NB4 (cell line): ENCODE measurements at regions not wholly inside any gene's neighbourhood (a gene's known extent, or its start where the extent isn't known, plus 50 kb on each side); places are given as distances from the start of the nearest gene placed in this dataset.

ENCODE experiments used
- DNase-seq: peaks from one replicate; pipeline ENCODE4 v3.0.0; 2010; ENCODE audit warnings: low read depth
- H3K4me3 ChIP-seq: one replicate; pipeline ENCODE4 v1.5.1; 2011; ENCODE audit warnings: mild to moderate bottlenecking, low read depth, low read length, moderate library complexity
- MYC ChIP-seq: IDR thresholded peaks from 2 replicates; pipeline ENCODE4 v1.6.1; 2011; ENCODE audit warnings: low read depth, low read length
- POLR2A ChIP-seq: IDR thresholded peaks from 2 replicates; pipeline ENCODE4 v1.6.1; 2011; ENCODE audit warnings: mild to moderate bottlenecking; ENCODE audit not compliant: insufficient read length; ENCODE audit errors: extremely low read depth
- TF ChIP-seq, protein P1 (sequence below): IDR thresholded peaks from 2 replicates; pipeline ENCODE4 v1.6.1; 2011; ENCODE audit warnings: low read depth, low read length
- TF ChIP-seq, protein P2 (sequence below): IDR thresholded peaks from one replicate; pipeline ENCODE4 v1.5.1; 2012; ENCODE audit warnings: low read depth, low read length

DNA sequence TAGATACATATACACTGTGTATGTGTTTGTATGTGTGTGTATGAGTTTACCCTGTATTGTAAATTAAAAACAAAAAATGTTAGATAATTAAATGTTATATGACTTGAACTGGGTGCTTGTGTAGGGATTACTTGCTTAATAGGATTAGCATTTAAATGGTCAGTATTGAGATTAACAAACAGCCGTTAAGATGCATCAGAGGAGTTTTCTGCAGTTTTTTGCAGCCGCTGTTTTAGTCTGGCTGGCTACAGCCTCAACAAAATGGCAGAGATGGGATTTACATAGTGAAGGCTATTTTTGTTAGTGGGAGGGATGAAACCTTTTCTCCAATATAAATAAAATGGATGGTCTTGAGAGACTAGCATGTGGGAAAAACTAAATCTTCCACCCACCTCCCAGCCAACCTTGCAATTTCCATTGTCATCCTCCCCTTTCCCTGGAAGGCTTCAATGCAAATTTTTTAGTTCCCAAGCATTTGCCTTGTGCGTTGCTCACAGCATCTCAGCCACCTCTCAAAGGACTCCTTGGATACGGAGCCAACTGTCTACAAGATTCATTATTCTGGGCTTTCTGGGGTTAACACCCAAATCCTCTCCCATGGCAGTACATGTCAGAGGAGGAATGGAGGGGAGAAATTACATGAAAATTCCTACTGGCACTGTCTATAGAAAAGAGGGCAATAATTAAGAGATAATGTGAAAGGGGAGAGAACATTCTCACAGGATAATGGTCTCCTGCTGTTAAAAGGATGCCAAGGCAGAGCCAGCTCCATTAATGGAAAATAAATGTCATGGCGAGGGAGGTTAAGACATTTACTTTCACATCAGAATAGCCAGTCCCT is 351.9 kb downstream of the CDH2 start:
- TF ChIP-seq, protein P1, sequence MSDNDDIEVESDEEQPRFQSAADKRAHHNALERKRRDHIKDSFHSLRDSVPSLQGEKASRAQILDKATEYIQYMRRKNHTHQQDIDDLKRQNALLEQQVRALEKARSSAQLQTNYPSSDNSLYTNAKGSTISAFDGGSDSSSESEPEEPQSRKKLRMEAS = no peak
- TF ChIP-seq MYC (no peak), POLR2A (no peak)
- TF ChIP-seq, protein P2, sequence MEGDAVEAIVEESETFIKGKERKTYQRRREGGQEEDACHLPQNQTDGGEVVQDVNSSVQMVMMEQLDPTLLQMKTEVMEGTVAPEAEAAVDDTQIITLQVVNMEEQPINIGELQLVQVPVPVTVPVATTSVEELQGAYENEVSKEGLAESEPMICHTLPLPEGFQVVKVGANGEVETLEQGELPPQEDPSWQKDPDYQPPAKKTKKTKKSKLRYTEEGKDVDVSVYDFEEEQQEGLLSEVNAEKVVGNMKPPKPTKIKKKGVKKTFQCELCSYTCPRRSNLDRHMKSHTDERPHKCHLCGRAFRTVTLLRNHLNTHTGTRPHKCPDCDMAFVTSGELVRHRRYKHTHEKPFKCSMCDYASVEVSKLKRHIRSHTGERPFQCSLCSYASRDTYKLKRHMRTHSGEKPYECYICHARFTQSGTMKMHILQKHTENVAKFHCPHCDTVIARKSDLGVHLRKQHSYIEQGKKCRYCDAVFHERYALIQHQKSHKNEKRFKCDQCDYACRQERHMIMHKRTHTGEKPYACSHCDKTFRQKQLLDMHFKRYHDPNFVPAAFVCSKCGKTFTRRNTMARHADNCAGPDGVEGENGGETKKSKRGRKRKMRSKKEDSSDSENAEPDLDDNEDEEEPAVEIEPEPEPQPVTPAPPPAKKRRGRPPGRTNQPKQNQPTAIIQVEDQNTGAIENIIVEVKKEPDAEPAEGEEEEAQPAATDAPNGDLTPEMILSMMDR = no peak
- no peak for DNase-seq
- no peak overlapping the region for H3K4me3 ChIP-seq

DNA sequence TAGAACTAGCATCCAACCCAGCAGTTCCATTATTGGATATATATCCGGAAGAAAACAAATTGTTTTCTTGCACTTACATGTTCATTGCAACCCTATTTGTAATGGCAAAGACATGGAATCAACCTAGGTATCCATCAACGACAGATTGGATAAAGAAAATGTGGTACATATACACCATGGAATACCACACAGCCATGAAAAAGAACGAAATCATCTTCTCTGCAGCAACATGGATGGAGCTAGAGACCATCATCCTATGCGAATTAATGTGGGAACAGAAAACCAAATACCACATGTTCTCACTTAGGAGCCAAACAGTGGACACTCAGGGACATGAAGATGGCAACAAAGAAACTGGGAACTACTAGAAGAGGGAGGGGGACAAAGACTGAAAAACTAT is 352.7 kb downstream of the CDH2 start:
- TF ChIP-seq MYC = no peak
- no peak overlapping the region for H3K4me3 ChIP-seq
- no peak for DNase-seq

DNA sequence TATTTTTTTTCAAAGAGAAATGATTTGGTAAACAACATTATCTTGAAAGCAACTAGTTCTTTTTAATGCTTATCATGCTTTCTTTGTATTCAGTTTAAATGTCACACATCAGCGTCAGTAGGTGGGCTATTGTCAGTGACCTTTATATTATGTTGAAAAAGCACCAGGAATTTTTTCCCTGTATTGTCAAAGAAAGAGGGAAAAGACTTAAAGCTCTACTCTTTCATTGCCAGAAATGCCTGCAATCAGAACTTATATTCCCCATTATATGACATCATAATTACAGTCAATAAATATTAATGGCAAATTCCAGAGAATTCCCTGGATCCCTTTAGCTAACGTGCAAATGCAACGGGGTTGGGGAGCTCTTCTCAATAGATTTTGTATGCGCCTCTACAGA is 353.9 kb downstream of the CDH2 start:
- DNase-seq = no peak
- no peak overlapping the region for H3K4me3 ChIP-seq
- TF ChIP-seq MYC (no peak), POLR2A (no peak)
- TF ChIP-seq, protein P1 = no peak
- TF ChIP-seq, protein P2 = no peak

DNA sequence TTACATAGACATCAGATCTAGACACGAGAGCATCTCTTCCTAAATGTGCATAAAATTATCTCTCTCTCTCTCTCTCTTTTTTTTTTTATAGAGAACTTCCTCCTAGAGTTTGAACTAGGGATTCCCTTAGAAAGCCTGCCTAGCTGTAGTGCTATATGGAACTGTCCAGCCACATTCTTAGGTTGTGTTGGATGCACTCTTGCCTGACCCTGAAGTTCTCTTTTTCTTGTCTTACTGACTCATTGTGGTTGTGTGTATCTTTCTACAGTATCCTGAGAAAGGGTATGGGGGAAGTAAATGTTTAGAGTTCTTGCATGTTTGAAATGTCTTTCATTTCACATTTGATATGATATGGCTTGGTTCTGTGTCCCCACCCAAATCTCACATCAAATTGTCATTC is 368.2 kb downstream of the CDH2 start:
- H3K4me3 ChIP-seq = no peak overlapping the region
- DNase-seq = peak; percentile 15
- TF ChIP-seq, protein P2 = no peak
- TF ChIP-seq, protein P1 = no peak
- TF ChIP-seq MYC = no peak
- no peak for TF ChIP-seq POLR2A

DNA sequence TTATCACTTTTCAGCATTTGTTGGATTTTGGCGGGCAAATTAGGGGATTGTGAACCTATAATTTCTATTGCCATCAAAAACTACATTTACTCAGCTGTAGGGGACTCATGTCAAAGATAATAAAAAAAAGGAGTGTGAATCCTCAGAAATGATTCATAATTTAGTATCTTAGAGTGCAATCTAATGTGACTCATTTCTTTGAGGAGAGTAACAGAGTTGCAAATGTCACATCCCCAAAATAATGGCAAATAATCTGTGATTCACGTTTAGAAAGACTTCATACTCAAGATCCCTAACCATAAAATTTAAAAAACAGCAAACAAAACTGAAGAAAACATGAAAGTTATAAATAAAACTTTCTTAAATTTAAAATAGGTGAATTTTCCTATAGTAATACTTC is 373.0 kb downstream of the CDH2 start:
- no peak overlapping the region for H3K4me3 ChIP-seq
- TF ChIP-seq, protein P2 = no peak
- TF ChIP-seq POLR2A = no peak
- TF ChIP-seq, protein P1 = no peak
- no peak for TF ChIP-seq MYC
- no peak for DNase-seq

DNA sequence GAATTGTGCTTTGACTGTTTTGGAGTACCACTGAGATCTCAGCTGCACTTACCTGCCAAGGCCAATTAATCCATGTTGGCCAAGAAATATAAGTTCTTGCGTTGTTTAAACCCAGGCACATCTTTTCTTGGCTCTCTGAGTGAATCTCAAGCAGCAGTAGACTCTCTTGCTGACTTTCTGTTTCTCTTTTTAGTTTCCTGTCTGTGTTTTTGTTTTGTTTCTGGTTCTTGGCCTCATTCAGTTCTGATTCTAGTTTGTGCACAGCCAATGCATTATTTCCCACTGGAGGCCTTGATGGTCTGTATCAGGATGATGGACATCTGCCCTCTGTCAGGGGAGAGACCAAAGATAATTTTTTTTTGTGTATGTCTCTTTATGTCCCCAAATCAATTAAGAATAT is 379.4 kb downstream of the CDH2 start:
- TF ChIP-seq, protein P1 = no peak
- TF ChIP-seq MYC (no peak), POLR2A (no peak)
- TF ChIP-seq, protein P2 = no peak
- no peak overlapping the region for H3K4me3 ChIP-seq
- DNase-seq = no peak
